ENCODE measurements at regions not wholly inside any gene's neighbourhood (a gene's known extent, or its start where the extent isn't known, plus 50 kb on each side); places are given as distances from the start of the nearest gene placed in this dataset.

DNA sequence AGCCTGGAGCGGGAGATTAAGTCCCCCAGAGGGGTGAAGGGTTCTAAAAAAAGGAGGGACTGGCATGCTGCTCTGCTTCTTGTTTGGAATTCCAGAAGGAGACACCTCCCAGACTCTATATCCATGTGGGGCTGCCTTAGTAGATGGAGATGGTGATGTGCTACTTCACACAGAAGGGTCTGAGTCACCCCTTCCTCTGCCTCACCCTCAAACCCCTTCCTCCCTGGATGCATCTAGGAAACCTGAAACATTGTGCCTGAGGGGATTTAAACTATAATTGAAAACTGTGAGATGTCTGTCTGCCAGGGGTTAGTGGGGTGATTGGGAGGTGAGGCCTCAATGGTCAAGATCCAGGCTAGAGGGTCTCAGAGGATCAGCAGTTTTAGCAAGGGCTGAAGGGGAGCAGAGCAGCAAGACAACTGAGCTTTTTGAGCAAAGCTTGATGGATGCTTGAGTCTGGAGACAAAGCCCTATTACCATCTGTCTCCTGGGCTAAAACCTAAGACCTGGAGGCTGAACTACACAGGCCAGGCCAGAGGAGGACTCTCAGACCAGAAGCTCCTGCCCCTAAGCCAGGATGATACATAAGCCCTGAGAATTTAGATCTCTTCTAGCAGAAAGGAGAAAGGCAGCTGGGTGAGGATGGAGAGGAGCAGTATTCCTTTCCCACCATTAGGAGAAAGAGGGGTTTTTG lies 314.7 kb upstream of the ATP2B1 start:
- Histone ChIP-seq H3K4me1 (ENCODE audit: control insufficient read depth in 2 of 2, insufficient read depth in 2 of 2, low read length in 2 of 2) (peaks cover 0 to under 1% of the 10 kb centered on the region in 2 donors), H3K27me3 (ENCODE audit: control insufficient read depth in 2 of 2, insufficient read depth in 2 of 2, low read length in 2 of 2) (no peaks in the 10 kb centered on the region), H3K9me3 (ENCODE audit: control insufficient read depth in 2 of 3, low read length in 3 of 3) (no peaks in the 10 kb centered on the region), H3K27ac (ENCODE audit: low read depth, low read length) (no peak overlapping the region), H3K36me3 (ENCODE audit: control insufficient read depth in 2 of 3, insufficient read depth in 3 of 3, low read length in 3 of 3) (no peaks in the 10 kb centered on the region), H3K4me3 (ENCODE audit: low read length) (no peak overlapping the region)
- no peaks in the 10 kb centered on the region for H3K36me3 Mint-ChIP-seq
- H3K27me3 Mint-ChIP-seq: peaks cover 0 to 6% (median 3%) of the 10 kb centered on the region in 5 donors
- peaks cover 0 to 10% (median 4%) of the 10 kb centered on the region in 7 donors for H3K4me1 Mint-ChIP-seq
- DNase-seq: no peak
- intact Hi-C loops (cut with micrococcal nuclease): no loop called here
- no peak overlapping the region for H3K4me3 Mint-ChIP-seq
- H3K27ac Mint-ChIP-seq: no peak overlapping the region
- H3K9me3 Mint-ChIP-seq: no peaks in the 10 kb centered on the region
- no peak for ATAC-seq
- ChIA-PET CTCF (interaction anchor here (0.7 kb wide), 1 partner anchor 319 kb away, joined by 4 read pairs; no protein-coding TSS in a partner anchor), POLR2A (no interaction called here)

DNA sequence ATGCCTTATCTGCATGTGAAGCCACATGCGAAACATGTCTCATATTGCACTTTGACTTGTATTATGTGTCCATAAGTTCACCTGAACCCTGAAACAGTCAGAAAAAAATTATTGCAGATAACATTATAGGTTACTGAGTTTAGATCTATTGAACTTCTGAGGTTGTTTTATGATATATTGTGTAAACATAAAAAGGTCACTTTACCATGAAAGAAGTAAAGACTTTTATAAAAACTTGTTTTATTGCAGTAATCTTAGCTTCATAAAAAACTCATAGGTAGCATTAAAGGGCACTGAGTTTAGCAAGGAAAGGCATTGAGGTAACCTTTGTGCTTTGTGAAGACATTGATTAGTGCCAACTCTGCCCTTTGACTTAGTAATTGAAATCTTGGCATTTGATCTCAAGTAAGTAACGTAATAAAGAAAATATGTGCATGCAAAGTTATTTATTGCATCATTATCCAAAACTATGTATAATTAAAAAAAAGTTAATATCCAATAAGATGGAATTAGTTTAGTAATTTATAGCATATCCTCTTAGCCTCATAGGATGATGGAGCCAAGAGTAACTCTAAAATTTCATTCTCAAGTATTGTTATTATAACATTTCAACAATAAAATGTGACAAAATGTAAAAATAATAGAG lies 313.3 kb upstream of the ATP2B1 start:
- H3K4me1 ChIP-seq (ENCODE audit: control insufficient read depth in 2 of 2, insufficient read depth in 2 of 2, low read length in 2 of 2): no peaks in the 10 kb centered on the region
- no peak overlapping the region for H3K27ac Mint-ChIP-seq
- H3K27ac ChIP-seq (ENCODE audit: low read depth, low read length): no peak overlapping the region
- ATAC-seq (no peak), DNase-seq (no peak)
- no peak overlapping the region for H3K4me3 Mint-ChIP-seq
- H3K9me3 ChIP-seq (ENCODE audit: control insufficient read depth in 2 of 3, low read length in 3 of 3): no peaks in the 10 kb centered on the region
- H3K27me3 Mint-ChIP-seq: peaks cover 0 to 6% (median 3%) of the 10 kb centered on the region in 5 donors
- no peaks in the 10 kb centered on the region for H3K36me3 ChIP-seq (ENCODE audit: control insufficient read depth in 2 of 3, insufficient read depth in 3 of 3, low read length in 3 of 3)
- intact Hi-C loops (cut with micrococcal nuclease): no loop called here
- no peak overlapping the region for H3K4me3 ChIP-seq (ENCODE audit: low read length)
- peaks cover 0 to 7% (median 0%) of the 10 kb centered on the region in 7 donors for H3K4me1 Mint-ChIP-seq
- no peaks in the 10 kb centered on the region for H3K27me3 ChIP-seq (ENCODE audit: control insufficient read depth in 2 of 2, insufficient read depth in 2 of 2, low read length in 2 of 2)
- POLR2A ChIA-PET: no interaction called here
- CTCF ChIA-PET: no interaction called here
- no peaks in the 10 kb centered on the region for H3K9me3 Mint-ChIP-seq
- H3K36me3 Mint-ChIP-seq: no peaks in the 10 kb centered on the region

DNA sequence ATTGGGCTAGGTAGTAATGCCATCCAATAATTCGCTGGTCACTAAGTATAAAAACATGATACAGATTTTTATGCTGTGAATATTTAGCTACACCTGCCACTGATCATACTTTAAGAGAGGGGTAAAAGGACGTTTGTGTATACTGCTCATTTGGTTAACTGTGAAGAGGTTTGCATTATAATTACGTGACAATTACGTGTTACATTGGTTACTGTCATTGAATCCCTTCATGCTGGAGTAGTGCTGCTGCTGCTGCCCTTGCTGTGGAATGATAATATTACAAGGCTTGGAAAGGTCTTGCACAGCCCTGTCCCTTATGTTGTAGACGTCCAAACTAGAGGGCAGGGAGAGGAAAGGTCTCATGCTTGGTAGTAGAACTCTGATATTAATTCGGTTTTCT lies 312.2 kb upstream of the ATP2B1 start:
- no peaks in the 10 kb centered on the region for H3K36me3 Mint-ChIP-seq
- POLR2A ChIA-PET: no interaction called here

DNA sequence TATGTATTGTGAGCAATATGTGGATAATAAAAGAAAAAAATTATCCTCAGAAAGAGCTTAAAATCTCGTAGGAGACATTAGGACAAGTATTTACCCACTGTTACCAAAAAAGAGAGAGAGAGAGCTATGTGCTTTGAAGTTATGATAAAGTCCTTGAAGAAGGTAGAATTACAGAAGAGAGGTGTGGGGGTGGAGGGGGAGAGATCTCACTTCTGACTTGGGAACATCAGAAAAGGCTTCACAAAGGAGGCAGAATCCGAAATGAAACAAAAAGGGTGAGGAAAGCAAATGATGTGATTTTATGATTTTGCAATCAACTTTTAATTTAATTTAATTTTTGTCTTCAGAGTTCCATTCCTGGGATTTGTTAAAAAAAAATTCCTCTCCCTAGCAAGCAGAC lies 311.8 kb upstream of the ATP2B1 start:
- no peak overlapping the region for H3K4me3 ChIP-seq (ENCODE audit: low read length)
- Mint-ChIP-seq H3K4me1 (peaks cover 0 to 7% (median 0%) of the 10 kb centered on the region in 7 donors), H3K36me3 (no peaks in the 10 kb centered on the region), H3K4me3 (no peak overlapping the region), H3K27me3 (peaks cover 0 to 6% (median 3%) of the 10 kb centered on the region in 5 donors), H3K27ac (no peak overlapping the region), H3K9me3 (no peaks in the 10 kb centered on the region)
- no peaks in the 10 kb centered on the region for H3K36me3 ChIP-seq (ENCODE audit: control insufficient read depth in 2 of 3, insufficient read depth in 3 of 3, low read length in 3 of 3)
- H3K27me3 ChIP-seq (ENCODE audit: control insufficient read depth in 2 of 2, insufficient read depth in 2 of 2, low read length in 2 of 2): no peaks in the 10 kb centered on the region
- CTCF ChIA-PET: no interaction called here
- POLR2A ChIA-PET: no interaction called here
- intact Hi-C loops (cut with micrococcal nuclease): no loop called here
- DNase-seq (no peak), ATAC-seq (no peak)
- no peak overlapping the region for H3K27ac ChIP-seq (ENCODE audit: low read depth, low read length)
- no peaks in the 10 kb centered on the region for H3K9me3 ChIP-seq (ENCODE audit: control insufficient read depth in 2 of 3, low read length in 3 of 3)
- H3K4me1 ChIP-seq (ENCODE audit: control insufficient read depth in 2 of 2, insufficient read depth in 2 of 2, low read length in 2 of 2): no peaks in the 10 kb centered on the region

More for the DNA sequence above, 312.2 kb upstream of the ATP2B1 start:
- ATAC-seq (no peak), DNase-seq (no peak)
- H3K27me3 Mint-ChIP-seq: peaks cover 0 to 6% (median 3%) of the 10 kb centered on the region in 5 donors
- no peaks in the 10 kb centered on the region for H3K9me3 ChIP-seq (ENCODE audit: control insufficient read depth in 2 of 3, low read length in 3 of 3)
- intact Hi-C loops (cut with micrococcal nuclease): no loop called here
- no peak overlapping the region for H3K4me3 ChIP-seq (ENCODE audit: low read length)
- CTCF ChIA-PET: no interaction called here
- H3K9me3 Mint-ChIP-seq: no peaks in the 10 kb centered on the region
- H3K36me3 ChIP-seq (ENCODE audit: control insufficient read depth in 2 of 3, insufficient read depth in 3 of 3, low read length in 3 of 3): no peaks in the 10 kb centered on the region
- H3K4me1 ChIP-seq (ENCODE audit: control insufficient read depth in 2 of 2, insufficient read depth in 2 of 2, low read length in 2 of 2): no peaks in the 10 kb centered on the region
- no peaks in the 10 kb centered on the region for H3K27me3 ChIP-seq (ENCODE audit: control insufficient read depth in 2 of 2, insufficient read depth in 2 of 2, low read length in 2 of 2)
- no peak overlapping the region for H3K4me3 Mint-ChIP-seq
- H3K27ac ChIP-seq (ENCODE audit: low read depth, low read length): no peak overlapping the region
- H3K27ac Mint-ChIP-seq: no peak overlapping the region
- peaks cover 0 to 7% (median 0%) of the 10 kb centered on the region in 7 donors for H3K4me1 Mint-ChIP-seq

DNA sequence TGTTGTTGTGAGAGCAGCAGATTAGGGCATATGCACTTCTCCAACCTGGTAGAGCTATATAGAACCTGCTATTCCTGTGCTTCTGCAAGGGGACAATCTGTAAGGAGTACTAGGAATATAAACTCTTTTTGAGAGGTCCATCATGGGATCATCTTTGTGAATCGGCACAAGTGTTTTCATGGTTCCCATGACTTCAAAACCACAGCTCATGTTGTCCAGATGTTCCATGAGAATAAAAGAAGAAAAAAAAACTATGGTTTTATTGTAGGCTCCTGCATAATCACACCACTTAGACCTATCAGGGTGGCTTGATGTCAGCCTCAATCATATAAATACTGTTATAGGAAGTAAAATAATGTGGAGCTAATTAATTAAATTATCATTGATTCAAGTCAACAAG lies 311.4 kb upstream of the ATP2B1 start:
- no peaks in the 10 kb centered on the region for H3K4me1 ChIP-seq (ENCODE audit: control insufficient read depth in 2 of 2, insufficient read depth in 2 of 2, low read length in 2 of 2)
- ChIA-PET CTCF (no interaction called here), POLR2A (no interaction called here)
- H3K27me3 Mint-ChIP-seq: peaks cover 0 to 6% (median 3%) of the 10 kb centered on the region in 5 donors
- no peaks in the 10 kb centered on the region for H3K9me3 ChIP-seq (ENCODE audit: control insufficient read depth in 2 of 3, low read length in 3 of 3)
- H3K36me3 ChIP-seq (ENCODE audit: control insufficient read depth in 2 of 3, insufficient read depth in 3 of 3, low read length in 3 of 3): no peaks in the 10 kb centered on the region
- ATAC-seq (no peak), DNase-seq (no peak)
- no peaks in the 10 kb centered on the region for H3K27me3 ChIP-seq (ENCODE audit: control insufficient read depth in 2 of 2, insufficient read depth in 2 of 2, low read length in 2 of 2)
- H3K9me3 Mint-ChIP-seq: no peaks in the 10 kb centered on the region
- peaks cover 0 to 7% (median 0%) of the 10 kb centered on the region in 7 donors for H3K4me1 Mint-ChIP-seq
- no peak overlapping the region for H3K27ac Mint-ChIP-seq
- intact Hi-C loops (cut with micrococcal nuclease): no loop called here
- no peaks in the 10 kb centered on the region for H3K36me3 Mint-ChIP-seq
- no peak overlapping the region for H3K4me3 Mint-ChIP-seq
- no peak overlapping the region for H3K27ac ChIP-seq (ENCODE audit: low read depth, low read length)
- H3K4me3 ChIP-seq (ENCODE audit: low read length): no peak overlapping the region

DNA sequence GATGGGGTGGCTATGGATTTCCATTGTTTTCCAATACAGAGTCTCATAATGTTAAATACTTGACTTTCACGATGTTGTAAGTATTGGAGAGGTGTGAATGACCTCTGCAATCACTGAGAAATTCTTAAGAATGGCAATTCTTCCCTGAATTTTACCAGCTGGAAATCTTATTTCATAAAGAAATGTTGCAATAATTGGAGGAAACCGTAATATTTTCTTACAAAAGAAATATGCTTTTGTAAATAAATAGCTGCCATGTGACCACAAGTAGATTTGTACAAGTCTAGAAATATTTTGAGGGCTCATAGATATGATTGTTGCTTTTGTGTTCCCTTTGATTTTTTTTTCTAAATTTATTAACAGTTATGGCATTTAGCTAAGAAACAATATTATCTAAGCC lies 308.7 kb upstream of the ATP2B1 start:
- ChIA-PET POLR2A (no interaction called here), CTCF (interaction anchor here (0.6 kb wide), 1 partner anchor 490 kb away, joined by 3 read pairs; no protein-coding TSS in a partner anchor)
- no peak for DNase-seq
- ATAC-seq: no peak
- H3K36me3 Mint-ChIP-seq: no peaks in the 10 kb centered on the region
- H3K27me3 Mint-ChIP-seq: peaks cover 0 to 5% (median 0%) of the 10 kb centered on the region in 5 donors
- no peaks in the 10 kb centered on the region for H3K27me3 ChIP-seq (ENCODE audit: control insufficient read depth in 2 of 2, insufficient read depth in 2 of 2, low read length in 2 of 2)
- no peaks in the 10 kb centered on the region for H3K36me3 ChIP-seq (ENCODE audit: control insufficient read depth in 2 of 3, insufficient read depth in 3 of 3, low read length in 3 of 3)
- intact Hi-C loops (cut with micrococcal nuclease): no loop called here
- H3K4me1 Mint-ChIP-seq: peaks cover 0 to 7% (median 0%) of the 10 kb centered on the region in 7 donors
- no peak overlapping the region for H3K27ac Mint-ChIP-seq
- H3K9me3 Mint-ChIP-seq: no peaks in the 10 kb centered on the region
- H3K4me1 ChIP-seq (ENCODE audit: control insufficient read depth in 2 of 2, insufficient read depth in 2 of 2, low read length in 2 of 2): no peaks in the 10 kb centered on the region
- no peak overlapping the region for H3K27ac ChIP-seq (ENCODE audit: low read depth, low read length)
- no peak overlapping the region for H3K4me3 Mint-ChIP-seq
- H3K4me3 ChIP-seq (ENCODE audit: low read length): no peak overlapping the region
- H3K9me3 ChIP-seq (ENCODE audit: control insufficient read depth in 2 of 3, low read length in 3 of 3): no peaks in the 10 kb centered on the region

DNA sequence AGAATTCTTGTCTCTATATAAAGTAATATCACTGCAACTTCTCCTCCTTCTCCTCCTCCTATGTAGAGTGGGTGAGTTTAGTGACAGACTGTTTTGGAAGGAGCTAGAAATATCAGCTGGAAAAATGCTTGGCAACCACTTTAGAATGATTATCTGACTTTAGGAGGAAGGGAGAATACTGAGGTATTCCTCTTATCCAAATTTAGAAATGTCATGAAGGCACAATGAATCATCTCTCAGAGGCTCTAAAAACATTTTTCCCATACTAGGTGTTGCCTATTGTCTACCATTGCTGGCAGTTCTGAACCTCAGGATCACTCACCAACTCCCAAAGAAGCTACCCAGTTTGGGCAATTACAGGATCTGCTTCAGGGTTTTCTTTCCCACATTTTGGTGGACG lies 306.6 kb upstream of the ATP2B1 start:
- intact Hi-C loops (cut with micrococcal nuclease): no loop called here
- ATAC-seq: no peak
- Mint-ChIP-seq H3K27ac (no peak overlapping the region), H3K36me3 (no peaks in the 10 kb centered on the region), H3K4me3 (no peak overlapping the region), H3K9me3 (no peaks in the 10 kb centered on the region), H3K4me1 (peaks cover 0 to 1% (median 0%) of the 10 kb centered on the region in 7 donors), H3K27me3 (peaks cover 0 to 4% (median 0%) of the 10 kb centered on the region in 5 donors)
- no peaks in the 10 kb centered on the region for H3K4me1 ChIP-seq (ENCODE audit: control insufficient read depth in 2 of 2, insufficient read depth in 2 of 2, low read length in 2 of 2)
- no peaks in the 10 kb centered on the region for H3K27me3 ChIP-seq (ENCODE audit: control insufficient read depth in 2 of 2, insufficient read depth in 2 of 2, low read length in 2 of 2)
- POLR2A ChIA-PET: no interaction called here
- CTCF ChIA-PET: interaction anchor here (2.3 kb wide), 1 partner anchor 472 kb away, joined by 4 read pairs; no protein-coding TSS in a partner anchor
- DNase-seq: no peak
- H3K4me3 ChIP-seq (ENCODE audit: low read length): no peak overlapping the region
- H3K9me3 ChIP-seq (ENCODE audit: control insufficient read depth in 2 of 3, low read length in 3 of 3): no peaks in the 10 kb centered on the region
- H3K27ac ChIP-seq (ENCODE audit: low read depth, low read length): no peak overlapping the region
- no peaks in the 10 kb centered on the region for H3K36me3 ChIP-seq (ENCODE audit: control insufficient read depth in 2 of 3, insufficient read depth in 3 of 3, low read length in 3 of 3)

All from naive thymus-derived CD4-positive, alpha-beta T cell (primary cell).